ENCODE measurements at regions not wholly inside any gene's neighbourhood (a gene's known extent, or its start where the extent isn't known, plus 50 kb on each side); places are given as distances from the start of the nearest gene placed in this dataset.

DNA sequence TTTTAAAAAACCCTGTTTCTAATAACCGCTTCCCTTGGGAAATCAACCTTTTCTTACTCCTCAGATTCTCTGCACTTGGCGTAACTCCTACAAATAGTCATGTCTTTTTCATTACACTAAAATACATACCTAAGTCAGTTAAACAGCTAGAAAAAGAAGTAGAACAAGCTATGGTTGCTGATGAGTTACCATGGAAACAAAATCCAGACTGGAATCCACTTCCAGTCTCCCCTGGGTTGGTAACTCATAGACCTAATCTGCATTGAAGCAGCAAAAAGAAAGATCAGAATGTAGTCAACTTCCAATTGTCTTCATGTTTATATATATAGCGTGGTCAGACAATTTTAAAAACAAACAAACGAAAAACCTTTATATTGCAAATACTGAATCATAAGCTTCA, 260.8 kb upstream of the LRRN1 start:
- ATAC-seq: no peak
- CTCF ChIA-PET: no interaction called here

GRCh38 chr3:3532508-3532907, 266.7 kb upstream of the LRRN1 start:
- no peak for ATAC-seq
- POLR2A ChIA-PET: no interaction called here
- DNase-seq: no peak
- no peaks in the 10 kb centered on the region for H3K36me3 Mint-ChIP-seq (ENCODE audit: low read depth)
- no peak overlapping the region for H3K4me3 Mint-ChIP-seq
- CTCF ChIA-PET: no interaction called here
- H3K4me1 Mint-ChIP-seq: peaks cover 3% of the 10 kb centered on the region
- H3K27ac Mint-ChIP-seq: no peak overlapping the region
- intact Hi-C loops (cut with DNase I, micrococcal nuclease): no loop called here
- H3K9me3 Mint-ChIP-seq (ENCODE audit: low read depth): no peaks in the 10 kb centered on the region
- peaks cover 7% of the 10 kb centered on the region for H3K27me3 Mint-ChIP-seq

More for the DNA sequence above, 260.8 kb upstream of the LRRN1 start:
- DNase-seq: no peak
- Mint-ChIP-seq H3K27ac (no peak overlapping the region), H3K4me3 (no peak overlapping the region), H3K4me1 (no peaks in the 10 kb centered on the region), H3K9me3 (ENCODE audit: low read depth) (no peaks in the 10 kb centered on the region), H3K27me3 (peaks cover 6% of the 10 kb centered on the region), H3K36me3 (ENCODE audit: low read depth) (no peaks in the 10 kb centered on the region)
- intact Hi-C loops (cut with DNase I, micrococcal nuclease): no loop called here
- POLR2A ChIA-PET: no interaction called here

- H3K4me1 Mint-ChIP-seq: peaks cover 3% of the 10 kb centered on the region
- CTCF ChIA-PET: interaction anchor here (0.9 kb wide), 1 partner anchor 9 kb away, joined by 3 read pairs; no protein-coding TSS in a partner anchor
- POLR2A ChIA-PET: no interaction called here
These were observed 267.8 kb upstream of the LRRN1 start for GRCh38 chr3:3531476-3531875.

GRCh38 chr3:3519266-3519665, 280.0 kb upstream of the LRRN1 start:
- POLR2A ChIA-PET: no interaction called here
- H3K36me3 Mint-ChIP-seq (ENCODE audit: low read depth): no peaks in the 10 kb centered on the region
- intact Hi-C loops (cut with DNase I, micrococcal nuclease): no loop called here
- H3K27ac Mint-ChIP-seq: no peak overlapping the region
- no peaks in the 10 kb centered on the region for H3K9me3 Mint-ChIP-seq (ENCODE audit: low read depth)
- CTCF ChIA-PET: interaction anchor here (0.6 kb wide), 1 partner anchor 285 kb away, joined by 3 read pairs; no protein-coding TSS in a partner anchor
- ATAC-seq (no peak), DNase-seq (no peak)
- no peaks in the 10 kb centered on the region for H3K4me1 Mint-ChIP-seq
- H3K27me3 Mint-ChIP-seq: peaks cover 4% of the 10 kb centered on the region
- no peak overlapping the region for H3K4me3 Mint-ChIP-seq

More at GRCh38 chr3:3531476-3531875, 267.8 kb upstream of the LRRN1 start:
- peaks cover 7% of the 10 kb centered on the region for H3K27me3 Mint-ChIP-seq
- no peaks in the 10 kb centered on the region for H3K36me3 Mint-ChIP-seq (ENCODE audit: low read depth)
- no peak overlapping the region for H3K4me3 Mint-ChIP-seq
- H3K9me3 Mint-ChIP-seq (ENCODE audit: low read depth): no peaks in the 10 kb centered on the region
- ATAC-seq (peak; percentile 49), DNase-seq (no peak)
- intact Hi-C loops (cut with DNase I, micrococcal nuclease): no loop called here
- no peak overlapping the region for H3K27ac Mint-ChIP-seq

DNA sequence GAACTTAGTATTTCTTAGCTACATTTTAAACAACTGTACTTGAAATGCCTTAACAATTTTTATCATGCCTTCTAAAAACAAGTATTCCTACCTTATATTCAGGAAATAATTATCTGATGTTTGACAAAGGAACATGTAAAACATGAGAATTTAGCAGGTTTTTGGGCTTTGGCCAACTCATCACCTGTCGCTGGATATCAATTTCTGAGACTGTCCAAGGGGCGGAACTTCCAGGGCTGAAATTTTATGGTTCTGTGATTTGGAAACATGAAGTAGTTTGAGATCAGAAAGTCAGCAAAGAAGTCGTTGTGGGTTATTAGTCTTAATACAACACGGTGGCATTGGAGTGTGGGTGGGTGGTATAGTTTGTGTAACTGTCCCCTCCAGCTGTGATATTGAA, 282.2 kb upstream of the LRRN1 start:
- no peaks in the 10 kb centered on the region for H3K36me3 Mint-ChIP-seq (ENCODE audit: low read depth)
- intact Hi-C loops (cut with DNase I, micrococcal nuclease): no loop called here
- ATAC-seq: no peak
- no peaks in the 10 kb centered on the region for H3K4me1 Mint-ChIP-seq
- no peaks in the 10 kb centered on the region for H3K9me3 Mint-ChIP-seq (ENCODE audit: low read depth)
- no peak overlapping the region for H3K27ac Mint-ChIP-seq
- H3K27me3 Mint-ChIP-seq: peaks cover 4% of the 10 kb centered on the region
- ChIA-PET POLR2A (no interaction called here), CTCF (no interaction called here)
- no peak for DNase-seq
- no peak overlapping the region for H3K4me3 Mint-ChIP-seq

DNA sequence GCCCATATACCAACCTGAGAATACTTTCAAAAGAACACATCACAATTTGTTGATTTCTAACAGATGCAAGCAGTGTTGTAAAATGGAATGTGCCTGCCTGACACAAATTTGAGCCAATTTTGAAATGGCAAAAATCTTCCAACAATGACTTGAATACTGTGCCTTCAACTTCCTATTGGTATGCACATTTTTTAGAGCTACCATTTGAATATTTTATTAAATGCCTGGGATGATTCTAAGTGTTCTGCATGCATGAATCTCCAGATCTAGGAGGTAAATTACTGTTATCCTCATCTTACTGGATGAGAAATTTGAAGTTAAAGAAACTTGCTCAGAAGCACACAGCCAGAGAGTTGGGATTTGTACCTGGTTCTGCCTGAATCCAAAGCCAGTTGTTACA, 282.8 kb upstream of the LRRN1 start:
- Mint-ChIP-seq H3K9me3 (ENCODE audit: low read depth) (no peaks in the 10 kb centered on the region), H3K36me3 (ENCODE audit: low read depth) (no peaks in the 10 kb centered on the region), H3K4me3 (no peak overlapping the region), H3K27ac (no peak overlapping the region), H3K4me1 (no peaks in the 10 kb centered on the region), H3K27me3 (peaks cover 4% of the 10 kb centered on the region)
- POLR2A ChIA-PET: no interaction called here
- ATAC-seq (no peak), DNase-seq (no peak)
- CTCF ChIA-PET: no interaction called here
- intact Hi-C loops (cut with DNase I, micrococcal nuclease): no loop called here

DNA sequence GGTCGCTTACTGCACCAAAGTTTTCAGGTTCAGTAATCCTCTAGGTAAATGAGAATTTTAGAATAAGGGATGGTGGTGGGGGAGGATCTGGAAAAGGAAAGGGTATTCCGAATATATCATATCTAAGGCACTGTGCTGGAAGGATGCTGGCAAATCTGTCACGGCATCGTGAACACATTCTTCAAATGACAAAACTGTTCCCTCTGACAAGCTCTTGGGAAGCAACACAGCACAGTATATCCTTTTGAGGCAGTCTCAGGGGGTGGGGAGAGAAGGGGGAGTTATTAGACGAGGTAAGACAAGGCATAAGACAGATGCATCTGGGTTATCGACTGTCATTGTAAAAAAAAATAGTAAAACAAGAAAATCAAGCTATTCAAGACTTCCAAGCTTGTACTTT, 289.6 kb upstream of the LRRN1 start:
- no peak for DNase-seq
- H3K27ac Mint-ChIP-seq: no peak overlapping the region
- ChIA-PET CTCF (no interaction called here), POLR2A (no interaction called here)
- no peak overlapping the region for H3K4me3 Mint-ChIP-seq
- no peak for ATAC-seq
- no peaks in the 10 kb centered on the region for H3K27me3 Mint-ChIP-seq
- H3K36me3 Mint-ChIP-seq (ENCODE audit: low read depth): no peaks in the 10 kb centered on the region
- intact Hi-C loops (cut with DNase I, micrococcal nuclease): no loop called here
- no peaks in the 10 kb centered on the region for H3K4me1 Mint-ChIP-seq
- H3K9me3 Mint-ChIP-seq (ENCODE audit: low read depth): no peaks in the 10 kb centered on the region

DNA sequence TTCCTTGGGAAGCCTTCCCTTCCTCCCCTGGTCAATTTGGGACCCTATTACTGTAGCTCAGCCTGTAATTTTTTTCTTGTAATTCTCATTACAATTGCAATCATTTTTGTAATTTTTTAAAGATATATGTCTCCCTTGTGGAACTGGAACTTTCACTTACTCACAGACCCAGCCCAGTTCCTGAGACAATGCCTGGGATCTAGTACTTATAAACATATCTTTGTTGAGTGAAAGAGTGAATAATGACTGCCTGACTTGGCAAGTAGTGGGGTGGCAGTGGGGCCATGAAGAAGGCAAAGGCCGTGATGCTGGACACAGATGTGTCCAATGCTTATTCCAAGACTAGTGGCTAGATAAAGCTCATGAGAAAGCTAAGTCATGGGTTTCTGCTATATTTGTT, 294.5 kb upstream of the LRRN1 start:
- intact Hi-C loops (cut with DNase I, micrococcal nuclease): no loop called here
- ATAC-seq (no peak), DNase-seq (no peak)
- no peaks in the 10 kb centered on the region for H3K36me3 Mint-ChIP-seq (ENCODE audit: low read depth)
- H3K4me1 Mint-ChIP-seq: no peaks in the 10 kb centered on the region
- CTCF ChIA-PET: interaction anchor here (1.1 kb wide), 1 partner anchor 224 kb away, joined by 3 read pairs; no protein-coding TSS in a partner anchor
- no peaks in the 10 kb centered on the region for H3K27me3 Mint-ChIP-seq
- no peak overlapping the region for H3K27ac Mint-ChIP-seq
- H3K4me3 Mint-ChIP-seq: no peak overlapping the region
- POLR2A ChIA-PET: no interaction called here
- no peaks in the 10 kb centered on the region for H3K9me3 Mint-ChIP-seq (ENCODE audit: low read depth)

- ATAC-seq: no peak
- ChIA-PET CTCF (interaction anchor here (0.6 kb wide), 1 partner anchor 126 kb away, joined by 3 read pairs; no protein-coding TSS in a partner anchor), POLR2A (no interaction called here)
- intact Hi-C loops (cut with DNase I, micrococcal nuclease): no loop called here
- Mint-ChIP-seq H3K27me3 (no peaks in the 10 kb centered on the region), H3K4me1 (no peaks in the 10 kb centered on the region), H3K36me3 (ENCODE audit: low read depth) (no peaks in the 10 kb centered on the region), H3K27ac (no peak overlapping the region), H3K4me3 (no peak overlapping the region), H3K9me3 (ENCODE audit: low read depth) (no peaks in the 10 kb centered on the region)
- DNase-seq: no peak
These were observed 295.8 kb upstream of the LRRN1 start for GRCh38 chr3:3503411-3503810.

- Mint-ChIP-seq H3K4me3 (no peak overlapping the region), H3K9me3 (ENCODE audit: low read depth) (no peaks in the 10 kb centered on the region), H3K36me3 (ENCODE audit: low read depth) (no peaks in the 10 kb centered on the region), H3K27me3 (no peaks in the 10 kb centered on the region), H3K27ac (no peak overlapping the region), H3K4me1 (no peaks in the 10 kb centered on the region)
- ChIA-PET POLR2A (no interaction called here), CTCF (no interaction called here)
- DNase-seq: no peak
- intact Hi-C loops (cut with DNase I, micrococcal nuclease): no loop called here
- no peak for ATAC-seq
These were observed 299.2 kb upstream of the LRRN1 start for GRCh38 chr3:3499987-3500386.

GRCh38 chr3:3499012-3499562, 300.1 kb upstream of the LRRN1 start:
- H3K36me3 Mint-ChIP-seq (ENCODE audit: low read depth): no peaks in the 10 kb centered on the region
- ChIA-PET POLR2A (no interaction called here), CTCF (interaction anchor here (1.1 to 1.2 kb wide), 2 partner anchors 10 to 298 kb away, joined by 3 to 4 read pairs; no protein-coding TSS in a partner anchor)
- DNase-seq (no peak), ATAC-seq (no peak)
- no peaks in the 10 kb centered on the region for H3K27me3 Mint-ChIP-seq
- no peaks in the 10 kb centered on the region for H3K4me1 Mint-ChIP-seq
- no peak overlapping the region for H3K4me3 Mint-ChIP-seq
- no peaks in the 10 kb centered on the region for H3K9me3 Mint-ChIP-seq (ENCODE audit: low read depth)
- no peak overlapping the region for H3K27ac Mint-ChIP-seq
- intact Hi-C loops (cut with DNase I, micrococcal nuclease): no loop called here

GRCh38 chr3:3495611-3496010, 303.6 kb upstream of the LRRN1 start:
- Mint-ChIP-seq H3K27ac (no peak overlapping the region), H3K9me3 (ENCODE audit: low read depth) (peaks cover 7% of the 10 kb centered on the region), H3K4me1 (no peaks in the 10 kb centered on the region), H3K36me3 (ENCODE audit: low read depth) (no peaks in the 10 kb centered on the region), H3K27me3 (no peaks in the 10 kb centered on the region), H3K4me3 (no peak overlapping the region)
- ATAC-seq (no peak), DNase-seq (no peak)
- intact Hi-C loops (cut with DNase I, micrococcal nuclease): no loop called here
- ChIA-PET POLR2A (no interaction called here), CTCF (no interaction called here)

- no peak overlapping the region for H3K4me3 Mint-ChIP-seq
- CTCF ChIA-PET: no interaction called here
- H3K9me3 Mint-ChIP-seq (ENCODE audit: low read depth): no peaks in the 10 kb centered on the region
- no peaks in the 10 kb centered on the region for H3K36me3 Mint-ChIP-seq (ENCODE audit: low read depth)
- H3K27ac Mint-ChIP-seq: no peak overlapping the region
- POLR2A ChIA-PET: no interaction called here
- peaks cover 3% of the 10 kb centered on the region for H3K27me3 Mint-ChIP-seq
- no peaks in the 10 kb centered on the region for H3K4me1 Mint-ChIP-seq
- ATAC-seq (no peak), DNase-seq (no peak)
- intact Hi-C loops (cut with DNase I, micrococcal nuclease): no loop called here
These were observed 297.2 kb upstream of the CRBN start for GRCh38 chr3:3476669-3477068.
